GM12892 (cell line): ENCODE measurements at regions not wholly inside any gene's neighbourhood (a gene's known extent, or its start where the extent isn't known, plus 50 kb on each side); places are given as distances from the start of the nearest gene placed in this dataset.

Experiments used
- POLR2A ChIP-seq: IDR thresholded peaks from 2 replicates; pipeline ENCODE4 v1.6.1; 2011; ENCODE audit warnings: low read depth, low read length, control low read depth
- POLR2AphosphoS5 ChIP-seq: IDR thresholded peaks from 2 replicates; pipeline ENCODE4 v1.6.1; 2011; ENCODE audit warnings: low read depth, low read length, control low read depth
- TAF1 ChIP-seq: IDR thresholded peaks from 2 replicates; pipeline ENCODE4 v1.6.1; 2011; ENCODE audit warnings: low read depth, mild to moderate bottlenecking, control low read depth, low read length, borderline replicate concordance

DNA sequence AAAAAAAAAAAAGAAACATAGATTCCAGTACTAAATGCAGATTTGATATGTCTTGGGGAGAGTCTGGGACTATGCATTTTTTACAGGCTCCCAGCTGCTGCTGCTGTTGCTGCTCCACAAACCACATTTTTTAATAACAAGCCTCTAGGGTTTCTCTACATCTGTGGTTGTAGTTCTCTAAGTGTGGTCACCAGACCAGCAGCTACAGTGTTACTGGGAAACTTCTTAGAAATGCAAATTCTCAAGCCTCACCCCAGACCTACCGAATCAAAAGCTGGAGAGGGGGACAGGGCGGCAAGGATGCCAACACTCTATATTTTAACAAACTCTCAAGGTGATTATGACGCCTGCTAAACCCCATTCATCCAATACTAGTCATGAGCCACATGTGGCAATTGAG is 293.4 kb upstream of the PTGER4 start:
- TF ChIP-seq POLR2AphosphoS5 (no peak), TAF1 (no peak), POLR2A (no peak)
